ELF-1 (cell line): ENCODE measurements at regions not wholly inside any gene's neighbourhood (a gene's known extent, or its start where the extent isn't known, plus 50 kb on each side); places are given as distances from the start of the nearest gene placed in this dataset.

Experiments used
- DNase-seq: peaks from one replicate; pipeline ENCODE4 v3.0.0-alpha.2; 2016; ENCODE audit warnings: low read depth, low spot score

GRCh38 chr2:194014639-194015038 lies 1642.4 kb upstream of the SLC39A10 start:
- no peak for DNase-seq

- DNase-seq: no peak
Measured at GRCh38 chr2:194004590-194005206, 1652.3 kb upstream of the SLC39A10 start.

- no peak for DNase-seq
Measured at GRCh38 chr2:194003911-194004310, 1653.1 kb upstream of the SLC39A10 start.

GRCh38 chr2:194002699-194003368 lies 1654.2 kb upstream of the SLC39A10 start:
- no peak for DNase-seq

- no peak for DNase-seq
Measured at GRCh38 chr2:193990868-193991267, 1666.2 kb upstream of the SLC39A10 start.

- no peak for DNase-seq
Measured at GRCh38 chr2:193989645-193990044, 1667.4 kb upstream of the SLC39A10 start.

- peak; percentile 51 for DNase-seq
Measured at GRCh38 chr2:193988784-193989183, 1668.2 kb upstream of the SLC39A10 start.

- no peak for DNase-seq
Measured at GRCh38 chr2:193985272-193985671, 1671.8 kb upstream of the SLC39A10 start.

GRCh38 chr2:193980599-193980998 lies 1676.4 kb upstream of the SLC39A10 start:
- no peak for DNase-seq

- no peak for DNase-seq
Measured at GRCh38 chr2:193973781-193974180, 1683.2 kb upstream of the SLC39A10 start.

- DNase-seq: peak; percentile 10
Measured at GRCh38 chr2:193966590-193966989, 1690.4 kb upstream of the SLC39A10 start.

- peak; percentile 7 for DNase-seq
Measured at GRCh38 chr2:193965263-193965662, 1691.8 kb upstream of the SLC39A10 start.

- no peak for DNase-seq
Measured at GRCh38 chr2:193963472-193964119, 1693.4 kb upstream of the SLC39A10 start.

- no peak for DNase-seq
Measured at GRCh38 chr2:193946806-193947205, 1710.2 kb upstream of the SLC39A10 start.

GRCh38 chr2:193943406-193943960 lies 1713.5 kb upstream of the SLC39A10 start:
- DNase-seq: no peak

- DNase-seq: peak; percentile 16
Measured at GRCh38 chr2:193935114-193935513, 1721.9 kb upstream of the SLC39A10 start.

GRCh38 chr2:193929131-193929530 lies 1727.9 kb upstream of the SLC39A10 start:
- DNase-seq: no peak

- no peak for DNase-seq
Measured at GRCh38 chr2:193907561-193907960, 1712.8 kb upstream of the TMEFF2 start.

- DNase-seq: no peak
Measured at GRCh38 chr2:193900292-193900691, 1705.6 kb upstream of the TMEFF2 start.

- DNase-seq: no peak
Measured at GRCh38 chr2:193895226-193895625, 1700.5 kb upstream of the TMEFF2 start.

- DNase-seq: no peak
Measured at GRCh38 chr2:193894081-193894480, 1699.3 kb upstream of the TMEFF2 start.

GRCh38 chr2:193891023-193891422 lies 1696.3 kb upstream of the TMEFF2 start:
- DNase-seq: no peak

- no peak for DNase-seq
Measured at GRCh38 chr2:193885419-193885818, 1690.7 kb upstream of the TMEFF2 start.
